GM21717 (cell line): ENCODE measurements at regions not wholly inside any gene's neighbourhood (a gene's known extent, or its start where the extent isn't known, plus 50 kb on each side); places are given as distances from the start of the nearest gene placed in this dataset.
"Not testable (repeated sequence)": the region's sequence is repeated elsewhere in the genome, so short reads cannot be mapped to it uniquely, and the experiment has no call there.

Experiments
- ATAC-seq: cut with Tn5 transposase; IDR thresholded peaks from one replicate; pipeline ENCODE4 v1.9.1; 2021; ENCODE audit warnings: mild to moderate bottlenecking, moderate library complexity; ENCODE audit not compliant: unreplicated experiment

DNA sequence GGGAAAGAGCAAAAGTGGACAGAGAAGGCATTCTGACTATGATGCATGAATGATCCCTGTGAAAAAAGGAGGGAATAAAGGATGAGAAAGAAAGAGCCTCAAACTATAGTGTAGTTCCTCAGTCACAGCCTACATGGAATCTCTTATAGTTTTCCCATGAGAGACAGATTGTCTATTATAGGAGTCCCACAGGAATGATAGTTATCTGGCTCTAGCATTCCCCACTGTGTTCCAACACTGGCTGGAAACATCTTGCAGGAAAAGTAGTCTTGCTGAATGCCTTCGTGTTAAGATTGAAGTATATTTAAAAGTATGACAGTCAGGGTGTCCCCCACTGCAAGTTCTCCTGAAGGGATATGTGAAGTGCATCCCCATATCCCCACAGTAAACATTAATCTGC lies 641.5 kb upstream of the NECTIN3 start:
- ATAC-seq, result no peak

DNA sequence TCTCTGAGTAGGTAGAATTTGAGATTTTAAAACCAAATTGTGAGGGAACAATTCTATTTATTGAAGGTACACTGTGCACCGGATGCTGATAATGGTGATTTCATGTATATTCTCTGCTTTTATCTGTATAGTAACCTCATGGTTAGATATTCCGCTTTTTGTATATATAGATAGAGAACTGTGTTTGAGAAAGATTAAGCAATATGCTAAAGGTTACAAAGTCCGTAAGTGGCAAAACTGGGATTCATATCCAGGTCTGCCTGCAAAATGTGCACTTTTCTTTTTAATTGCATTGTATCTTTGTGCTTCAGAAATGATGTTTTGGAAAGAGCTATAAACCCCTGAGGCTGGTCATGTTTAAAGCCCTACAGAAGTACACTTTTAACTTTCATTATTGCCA lies 635.4 kb upstream of the NECTIN3 start:
- no peak for ATAC-seq

DNA sequence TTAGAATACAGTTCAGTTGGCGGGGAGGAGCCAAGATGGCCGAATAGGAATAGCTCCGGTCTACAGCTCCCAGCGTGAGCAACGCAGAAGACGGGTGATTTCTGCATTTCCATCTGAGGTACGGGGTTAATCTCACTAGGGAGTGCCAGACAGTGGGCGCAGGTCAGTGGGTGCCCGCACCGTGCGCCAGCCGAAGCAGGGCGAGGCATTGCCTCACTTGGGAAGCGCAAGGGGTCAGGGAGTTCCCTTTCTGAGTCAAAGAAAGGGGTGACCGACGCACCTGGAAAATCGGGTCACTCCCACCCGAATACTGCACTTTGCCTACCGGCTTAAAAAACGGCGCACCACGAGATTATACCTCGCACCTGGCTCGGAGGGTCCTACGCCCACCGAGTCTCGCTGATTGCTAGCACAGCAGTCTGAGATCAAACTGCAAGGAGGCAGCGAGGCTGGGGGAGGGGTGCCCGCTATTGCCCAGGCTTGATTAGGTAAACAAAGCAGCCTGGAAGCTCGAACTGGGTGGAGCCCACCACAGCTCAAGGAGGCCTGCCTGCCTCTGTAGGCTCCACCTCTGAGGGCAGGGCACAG lies 631.5 kb upstream of the NECTIN3 start:
- ATAC-seq, result not testable (repeated sequence)

DNA sequence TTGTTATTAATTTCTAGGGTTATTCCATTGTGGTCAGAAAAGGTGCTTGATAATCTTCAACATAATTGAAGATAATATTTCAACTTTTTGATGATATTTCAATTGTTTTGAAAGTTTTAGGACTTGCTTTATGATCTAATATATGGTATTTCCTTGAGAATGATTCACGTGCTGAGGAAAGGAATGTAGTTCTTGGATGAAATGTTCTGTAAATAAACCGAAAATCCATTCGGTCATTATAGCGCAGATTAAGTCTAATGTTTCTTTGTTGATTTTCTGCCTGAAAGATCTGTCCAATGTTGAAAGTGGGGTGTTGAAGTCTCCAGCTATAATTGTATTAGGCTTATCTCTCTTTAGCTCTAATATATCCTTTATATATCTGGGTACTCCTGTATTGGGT lies 617.5 kb upstream of the NECTIN3 start:
- ATAC-seq, result no peak

DNA sequence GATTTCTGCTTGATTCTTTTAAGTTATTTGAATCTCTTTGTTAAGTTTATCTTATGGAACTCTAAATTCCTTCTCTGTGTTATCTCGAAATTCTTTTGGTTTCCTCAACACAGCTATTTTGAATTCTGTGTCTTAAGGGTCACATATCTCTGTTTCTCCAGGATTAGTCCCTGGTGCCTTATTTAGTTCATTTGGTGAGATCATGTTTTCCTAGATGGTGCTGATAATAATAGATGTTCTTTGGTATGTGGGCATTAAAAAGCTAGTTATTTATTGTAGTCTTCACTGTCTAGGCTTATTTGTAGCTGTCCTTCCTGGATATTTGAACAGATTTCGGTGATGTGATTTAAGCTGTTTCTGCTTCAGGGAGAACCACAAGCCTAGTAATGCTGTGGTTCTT lies 615.6 kb upstream of the NECTIN3 start:
- ATAC-seq, result no peak

DNA sequence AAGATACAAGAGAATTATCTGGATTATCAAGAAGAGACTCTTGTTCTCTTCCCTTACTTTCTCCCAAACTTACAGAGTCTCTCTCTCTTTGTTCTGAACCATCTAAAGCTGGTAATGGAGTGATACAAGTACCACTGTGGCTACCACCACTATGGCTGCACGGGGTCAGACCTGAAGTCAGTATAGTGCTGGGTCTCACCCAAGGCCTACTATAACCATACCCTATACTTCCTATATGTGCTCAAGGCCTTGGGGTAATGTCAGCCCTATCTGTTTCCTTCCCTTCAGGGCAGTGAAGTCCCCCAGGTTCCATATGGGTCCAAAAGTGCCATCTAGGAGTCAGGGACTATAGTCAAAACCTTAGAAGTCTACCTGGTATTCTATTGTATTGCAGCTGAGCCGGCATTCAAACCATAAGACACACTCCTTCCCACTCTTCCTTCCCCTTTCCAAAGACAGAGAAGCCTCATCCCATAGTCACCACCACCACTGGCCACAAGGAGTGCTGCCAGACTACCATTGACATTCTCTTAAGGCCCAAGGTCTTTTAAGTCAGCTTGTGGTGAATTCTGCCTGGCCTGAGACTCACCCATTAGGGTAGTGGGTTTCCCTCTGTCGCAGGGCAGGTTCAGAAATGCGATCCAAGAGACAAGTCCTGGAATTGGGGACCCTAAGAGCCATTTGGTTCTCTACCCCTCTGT lies 615.0 kb upstream of the NECTIN3 start:
- no peak for ATAC-seq

DNA sequence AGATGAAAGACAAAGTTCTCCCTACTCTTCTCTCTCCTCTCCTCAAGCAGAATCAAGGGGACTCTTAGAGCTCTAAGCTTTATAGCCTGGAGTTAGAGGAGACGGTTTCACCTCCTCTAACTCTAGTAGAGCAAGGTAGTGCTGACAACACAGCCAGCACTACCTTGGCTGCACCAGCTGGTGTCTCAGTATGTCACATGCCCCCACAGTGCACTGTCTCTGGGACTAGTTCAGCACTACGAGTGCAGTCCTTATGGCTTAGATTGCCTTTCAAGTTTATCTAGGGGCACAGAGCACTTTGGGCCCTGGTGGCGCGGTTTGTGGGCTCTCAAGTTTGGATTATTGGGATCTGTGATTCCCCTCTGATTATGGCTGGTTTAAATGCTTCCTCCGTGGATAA lies 614.1 kb upstream of the NECTIN3 start:
- ATAC-seq, result no peak

DNA sequence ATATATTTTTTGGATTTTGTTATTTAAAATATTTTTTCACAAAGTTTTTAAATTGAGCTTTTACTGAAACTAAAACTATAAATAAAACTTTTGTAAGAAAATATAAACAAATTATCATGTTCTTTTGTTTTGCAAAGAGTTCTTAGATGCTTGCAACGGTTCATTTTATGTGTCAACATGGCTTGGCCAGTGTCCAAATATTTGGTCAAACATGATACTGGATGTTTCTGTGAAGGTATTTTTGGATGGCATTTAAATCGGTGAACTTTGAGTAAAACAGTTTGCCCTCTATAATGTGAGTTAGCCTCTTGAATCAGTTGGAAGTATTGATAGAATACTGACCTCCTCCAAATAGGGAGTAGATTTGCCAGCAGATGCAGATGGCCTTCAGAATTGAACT lies 612.6 kb upstream of the NECTIN3 start:
- ATAC-seq, result no peak

DNA sequence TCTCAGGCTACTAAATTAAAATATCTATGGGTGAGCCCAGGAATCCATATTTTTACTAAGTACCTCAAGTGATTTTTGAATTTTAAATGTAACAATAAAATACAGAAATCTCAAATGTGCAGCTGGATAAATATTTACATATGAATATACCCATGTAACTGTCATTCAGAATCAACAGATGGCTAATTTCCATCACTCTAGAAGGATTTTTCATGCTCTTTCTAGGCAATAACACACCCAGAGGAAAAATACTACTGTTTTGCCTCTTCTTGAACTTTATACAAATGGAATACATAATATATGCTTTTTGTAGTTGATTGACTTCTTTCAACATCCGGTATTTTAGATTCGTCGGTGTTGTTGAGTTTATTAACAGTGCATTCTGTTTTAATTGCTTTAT lies 601.3 kb upstream of the NECTIN3 start:
- ATAC-seq, result no peak

DNA sequence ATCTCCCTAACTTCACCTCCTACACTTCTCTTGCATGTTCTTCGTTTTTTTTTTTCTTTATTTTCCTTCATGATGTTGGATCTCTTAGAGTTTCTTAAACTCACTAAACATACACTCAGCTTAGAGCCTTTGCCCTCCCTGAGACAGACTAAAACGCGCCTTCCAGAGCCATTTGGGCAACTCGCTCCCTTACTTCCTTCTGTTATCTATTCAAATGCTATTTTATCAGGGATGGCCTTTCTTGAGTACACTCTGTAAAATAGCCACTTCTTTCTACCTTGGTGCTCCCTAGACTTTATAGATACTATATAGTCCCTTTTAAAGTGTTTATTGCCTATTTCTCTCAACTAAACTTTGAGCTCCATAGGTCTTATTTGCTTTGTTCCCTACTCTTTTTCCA lies 598.2 kb upstream of the NECTIN3 start:
- ATAC-seq, result no peak

DNA sequence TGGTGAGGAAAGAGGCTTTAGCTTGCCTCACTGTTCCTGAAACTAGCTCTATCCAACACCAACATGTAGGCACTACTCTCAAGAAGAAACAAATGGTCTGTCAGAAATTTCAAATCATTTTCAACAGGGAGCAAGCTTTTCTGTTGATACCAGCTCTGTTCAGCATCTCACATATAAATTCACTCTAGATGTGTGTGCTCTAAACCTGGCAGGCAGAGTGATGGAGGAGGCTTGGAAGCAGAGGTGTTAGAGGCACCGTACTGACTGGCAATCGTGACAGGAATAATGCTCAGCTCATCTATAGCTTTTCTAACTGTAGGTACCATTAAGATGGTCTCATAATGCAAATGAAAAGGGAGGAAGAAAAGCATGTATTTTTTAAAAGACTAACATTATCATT lies 597.2 kb upstream of the NECTIN3 start:
- no peak for ATAC-seq

DNA sequence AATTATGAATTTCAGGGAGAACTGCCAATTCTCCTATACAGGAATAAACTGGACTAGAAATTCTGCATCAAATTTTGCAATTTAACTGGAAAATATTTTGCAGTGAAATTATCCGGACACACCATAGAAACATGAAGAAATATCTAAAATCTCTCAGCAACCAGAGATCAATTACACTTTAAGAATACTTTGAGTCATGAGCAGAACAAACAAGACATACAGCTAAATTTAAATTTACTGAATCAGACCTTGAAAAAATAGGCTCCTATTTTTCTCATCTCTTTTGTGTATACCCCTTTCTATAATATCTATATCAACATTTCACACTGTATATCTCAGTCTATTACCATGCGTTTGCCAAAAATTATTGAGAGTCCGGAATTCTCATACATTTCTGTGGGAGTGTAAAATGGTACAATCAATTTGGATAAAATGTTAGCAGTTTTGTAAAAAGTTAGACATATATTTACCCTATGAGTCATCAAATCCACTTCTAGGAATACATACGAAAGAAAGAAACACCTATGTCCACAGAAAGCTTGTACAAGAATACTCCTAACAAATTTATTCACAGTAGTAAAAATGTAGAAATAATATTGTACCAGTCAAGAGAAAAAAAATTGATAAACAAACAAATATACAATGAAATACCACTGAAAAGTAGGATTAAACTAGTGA lies 593.1 kb upstream of the NECTIN3 start:
- ATAC-seq, result no peak

DNA sequence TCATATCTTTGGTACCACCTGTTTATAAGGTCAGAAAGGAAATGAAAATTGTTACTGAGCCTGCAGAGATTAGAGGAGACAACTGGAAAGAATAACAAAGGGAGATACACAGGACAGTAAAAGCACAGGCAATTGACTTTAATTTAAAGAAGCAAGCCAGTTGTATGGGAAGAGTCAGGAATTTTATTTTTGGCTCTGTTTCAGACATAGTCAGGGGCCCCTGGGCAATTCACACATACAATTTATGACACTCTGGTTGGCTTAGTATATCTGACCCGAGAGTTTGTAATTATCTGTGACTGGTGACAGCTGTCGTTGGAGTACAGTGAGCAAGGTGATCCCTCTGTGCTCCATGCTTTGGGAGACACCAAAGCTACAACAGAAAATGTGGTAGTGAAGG lies 591.9 kb upstream of the NECTIN3 start:
- ATAC-seq, result no peak

DNA sequence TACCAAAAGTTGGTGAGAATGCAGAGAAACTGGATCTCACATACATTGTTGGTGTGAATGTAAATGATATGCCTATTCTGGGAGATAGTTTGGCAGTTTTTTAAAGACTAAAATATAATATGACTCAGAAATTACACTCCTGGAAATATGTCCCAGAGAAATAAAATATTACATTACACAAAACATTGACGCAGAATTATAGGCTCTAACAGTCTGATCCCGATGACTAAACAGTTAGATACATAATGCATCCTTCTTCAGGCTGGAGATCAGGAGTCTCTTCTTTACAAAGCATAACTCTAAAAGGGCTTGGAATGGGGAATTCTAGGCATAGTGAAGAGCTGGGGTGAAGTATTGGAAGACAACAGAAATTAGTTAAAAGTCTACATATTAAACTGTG lies 586.2 kb upstream of the NECTIN3 start:
- no peak for ATAC-seq

DNA sequence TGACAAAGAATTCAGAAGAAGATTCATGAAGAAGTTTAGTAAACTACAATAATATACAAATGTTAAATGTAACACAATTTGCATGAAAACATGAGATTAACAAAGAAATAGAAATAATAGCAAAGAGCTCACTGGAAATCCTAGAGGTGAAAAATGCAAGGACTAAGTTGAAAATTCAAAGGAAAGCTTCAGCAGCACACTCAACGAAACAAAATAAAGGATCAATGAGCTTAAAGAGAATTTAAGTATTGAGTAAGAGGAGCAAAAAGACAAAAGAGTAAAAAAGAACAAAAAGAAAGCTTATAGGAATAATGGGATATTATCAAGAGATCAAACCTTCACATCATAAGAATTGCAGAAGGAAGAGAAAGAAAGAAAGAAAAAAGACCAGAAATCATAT lies 583.8 kb upstream of the NECTIN3 start:
- no peak for ATAC-seq

DNA sequence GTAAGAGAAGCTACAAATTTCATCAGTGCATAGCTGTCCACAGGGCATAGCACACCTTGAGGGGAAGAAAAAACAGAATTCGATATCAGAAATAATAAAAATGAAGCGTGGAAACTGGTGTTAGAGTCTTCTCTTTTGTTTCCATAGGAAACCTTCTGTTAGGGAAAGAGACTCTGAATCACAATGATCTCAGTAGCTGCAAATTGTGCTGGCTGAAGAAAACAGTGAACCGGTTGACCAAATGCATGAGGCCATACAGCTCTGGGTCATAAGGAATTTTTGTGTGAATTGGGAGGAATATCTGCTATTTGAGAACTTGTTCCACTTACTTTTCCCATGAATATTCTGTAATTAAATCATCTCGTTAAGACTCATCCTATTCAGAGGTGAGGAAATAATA lies 580.2 kb upstream of the NECTIN3 start:
- ATAC-seq, result no peak

DNA sequence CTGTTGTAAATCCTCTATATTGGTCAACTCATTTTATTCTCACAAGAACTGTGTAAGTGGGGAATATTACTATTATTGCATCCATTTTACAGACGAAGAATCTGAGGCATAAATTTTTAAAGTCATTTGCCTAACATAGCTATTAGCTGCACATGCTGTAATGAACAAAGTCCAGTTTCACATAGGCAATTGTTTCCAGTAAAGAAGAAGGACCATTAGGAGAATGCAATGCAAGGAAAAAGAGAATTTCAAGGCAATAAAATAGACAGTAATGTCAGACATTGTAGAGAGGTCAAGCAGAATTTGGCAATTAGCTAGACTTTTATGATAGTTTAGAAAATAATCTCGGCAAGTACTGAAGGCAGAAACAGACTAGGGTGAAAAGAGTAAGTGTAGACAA lies 578.7 kb upstream of the NECTIN3 start:
- no peak for ATAC-seq

DNA sequence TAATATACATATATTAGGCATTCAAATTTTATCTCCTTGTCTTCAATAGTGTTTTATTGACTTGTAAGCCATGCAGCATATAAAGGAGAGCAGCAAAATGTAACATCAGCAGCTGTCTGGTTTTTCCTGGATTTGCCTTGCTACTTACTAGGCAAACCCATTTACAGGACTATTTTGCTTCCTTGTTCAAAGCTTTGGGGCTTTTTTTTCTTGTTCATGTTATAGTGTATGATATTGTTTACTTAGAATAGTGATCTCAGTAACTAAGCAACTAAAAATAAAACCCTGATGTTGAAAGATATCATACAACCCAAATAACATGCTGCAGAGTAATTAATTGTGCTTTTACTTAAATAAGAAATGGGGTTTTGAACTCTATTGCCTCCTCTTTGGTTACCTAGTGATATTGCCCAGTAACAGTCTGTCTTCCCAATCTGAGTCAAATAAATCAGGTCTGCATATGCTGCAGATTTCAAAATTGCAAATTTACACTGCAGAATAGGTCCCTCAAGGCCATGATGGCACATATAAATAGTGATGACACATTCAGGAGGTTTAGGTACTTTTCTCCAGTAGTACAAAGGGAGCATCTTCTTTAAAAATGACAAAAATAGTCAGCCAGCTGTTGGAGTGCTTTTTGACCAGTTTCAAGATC lies 578.1 kb upstream of the NECTIN3 start:
- peak; percentile 43 for ATAC-seq

DNA sequence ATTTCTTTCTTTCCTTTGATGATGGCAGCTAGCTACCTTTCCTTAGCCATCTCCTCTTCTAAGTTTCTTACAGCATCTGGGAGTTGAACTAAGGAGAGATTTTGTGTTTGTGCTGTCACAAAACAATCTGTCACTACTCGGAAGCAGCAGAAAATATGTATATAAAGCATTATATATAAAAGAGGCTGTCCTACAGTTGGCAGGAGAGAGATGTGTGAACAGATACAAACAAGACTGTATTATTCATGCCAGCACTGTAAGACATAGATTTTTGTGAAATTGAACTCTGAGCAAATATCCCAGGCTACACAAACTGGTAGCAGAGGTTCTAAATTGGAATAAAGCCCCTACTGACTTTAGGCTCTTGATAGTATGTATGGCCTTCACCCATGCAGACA lies 577.5 kb upstream of the NECTIN3 start:
- no peak for ATAC-seq

DNA sequence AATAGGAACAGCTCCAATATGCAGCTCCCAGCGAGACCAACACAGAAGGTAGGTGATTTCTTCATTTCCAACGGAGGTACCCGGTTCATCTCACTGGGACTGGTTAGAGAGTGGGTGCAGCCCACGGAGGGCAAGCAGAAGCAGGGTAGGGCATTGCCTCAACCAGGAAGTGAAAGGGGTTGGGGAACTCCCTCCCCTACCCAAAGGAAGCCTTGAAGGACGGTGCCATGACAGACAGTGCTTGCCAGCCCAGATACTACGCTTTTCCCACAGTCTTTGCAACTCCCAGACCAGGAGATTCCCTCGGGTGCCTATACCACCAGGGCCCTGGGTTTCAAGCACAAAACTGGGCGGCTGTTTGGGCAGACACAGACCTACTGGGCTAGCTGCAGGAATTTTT lies 576.9 kb upstream of the NECTIN3 start:
- no peak for ATAC-seq

DNA sequence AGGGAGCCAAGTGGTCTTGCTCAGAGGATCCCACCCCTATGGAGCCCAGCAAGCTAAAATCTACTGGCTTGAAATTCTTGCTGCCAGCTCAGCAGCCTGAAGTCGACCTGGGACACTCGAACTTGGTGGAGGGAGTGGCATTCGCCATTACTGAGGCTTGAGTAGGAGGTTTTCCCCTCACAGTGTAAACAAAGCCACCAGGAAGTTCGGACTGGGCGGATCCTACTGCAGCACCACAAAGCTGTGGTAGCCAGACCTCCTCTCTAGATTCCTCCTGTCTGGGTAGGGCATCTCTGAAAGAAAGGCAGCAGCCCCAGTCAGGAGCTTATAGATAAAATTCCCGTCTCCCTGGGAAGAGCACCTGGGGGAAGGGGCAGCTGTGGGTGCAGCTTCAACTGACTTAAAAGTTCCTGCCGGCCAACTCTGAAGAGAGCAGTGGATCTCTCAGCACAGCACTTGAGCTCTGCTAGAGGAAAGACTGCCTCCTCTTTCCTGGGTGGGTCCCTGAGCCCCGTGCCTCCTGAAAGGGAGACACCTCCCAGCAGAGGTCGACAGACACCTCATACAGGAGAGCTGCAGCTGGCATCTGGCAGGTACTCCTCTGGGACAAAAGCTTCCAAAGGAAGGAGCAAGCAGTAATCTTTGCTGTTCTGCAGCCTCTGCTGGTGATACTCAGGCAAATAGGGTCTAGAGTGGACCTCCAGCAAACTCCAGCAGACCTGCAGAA lies 576.3 kb upstream of the NECTIN3 start:
- ATAC-seq, result no peak
